GM04504 (cell line): ENCODE measurements at regions not wholly inside any gene's neighbourhood (a gene's known extent, or its start where the extent isn't known, plus 50 kb on each side); places are given as distances from the start of the nearest gene placed in this dataset.
A peak's percentile ranks its signal among the peaks of the same experiment; 100 is the strongest.
"Not testable (repeated sequence)": the region's sequence is repeated elsewhere in the genome, so short reads cannot be mapped to it uniquely, and the experiment has no call there.

Experiments used
- DNase-seq: peaks from one replicate; pipeline ENCODE4 v3.0.0-alpha.2; 2012; ENCODE audit warnings: low read depth

DNA sequence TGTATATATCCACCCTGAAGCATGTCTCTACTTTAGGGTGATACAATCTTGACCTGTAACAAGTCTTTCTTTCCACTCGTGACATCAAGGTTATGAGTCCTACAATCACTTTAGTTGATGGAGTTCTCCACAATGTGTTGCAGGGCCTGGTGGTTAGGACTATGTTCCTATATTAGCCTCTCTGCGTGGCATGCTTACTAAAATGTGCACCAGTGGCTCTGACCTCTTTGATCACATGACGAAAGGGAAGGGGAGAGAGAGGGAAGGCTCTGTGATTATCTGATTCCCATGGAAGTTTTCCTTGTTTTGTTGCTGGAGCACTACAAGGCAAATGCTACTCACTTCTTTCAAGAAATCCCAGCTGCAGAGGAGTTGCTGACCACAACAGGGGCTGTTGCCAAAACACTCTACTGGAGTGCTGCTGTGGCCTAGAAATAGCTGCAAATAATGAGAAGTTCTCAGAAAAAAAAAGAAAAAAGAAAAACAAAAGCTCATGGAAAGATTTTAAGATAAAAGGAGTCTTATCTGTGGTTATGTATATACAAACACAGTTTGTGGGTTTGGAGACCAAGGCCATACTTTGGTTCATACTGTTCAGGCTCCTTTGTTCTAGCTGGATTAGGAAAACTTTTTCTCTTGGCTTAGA, 272.8 kb upstream of the MMADHC start:
- DNase-seq = peak; percentile 85

DNA sequence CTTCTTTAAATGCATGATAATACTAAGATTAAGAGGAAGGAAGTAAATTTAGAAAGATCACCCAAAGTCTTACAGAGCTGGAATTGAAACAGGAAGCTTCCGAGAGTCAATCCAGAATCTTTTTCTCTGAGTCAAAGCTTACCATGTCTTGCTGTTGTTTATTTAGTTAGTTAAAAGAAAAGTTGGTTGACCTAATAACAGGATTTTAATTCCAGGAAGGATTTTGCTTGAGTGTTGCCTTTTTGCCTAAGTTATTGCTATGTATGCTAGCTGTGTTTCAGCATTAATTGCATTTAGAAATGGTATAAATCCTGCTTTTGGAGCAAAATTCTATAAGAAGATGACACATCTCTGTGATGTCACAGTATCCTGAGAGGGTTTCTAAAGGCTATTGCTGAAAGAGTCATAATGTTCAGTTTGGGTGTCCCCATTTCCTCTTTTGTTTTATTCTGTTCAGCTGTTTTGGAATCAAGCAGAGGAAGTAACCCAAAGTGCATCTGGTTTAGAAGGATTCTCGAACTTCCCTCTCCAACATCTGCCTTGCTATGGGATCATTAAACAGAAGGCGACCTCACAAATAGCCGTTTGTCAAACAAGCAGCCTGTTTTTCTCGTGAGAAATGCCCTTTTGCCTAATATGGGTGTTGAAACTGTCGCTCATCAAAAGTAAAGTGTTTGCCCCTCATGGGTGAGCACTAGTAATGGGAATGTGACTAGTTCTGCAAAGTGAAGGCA, 271.5 kb upstream of the MMADHC start:
- DNase-seq = peak; percentile 88

DNA sequence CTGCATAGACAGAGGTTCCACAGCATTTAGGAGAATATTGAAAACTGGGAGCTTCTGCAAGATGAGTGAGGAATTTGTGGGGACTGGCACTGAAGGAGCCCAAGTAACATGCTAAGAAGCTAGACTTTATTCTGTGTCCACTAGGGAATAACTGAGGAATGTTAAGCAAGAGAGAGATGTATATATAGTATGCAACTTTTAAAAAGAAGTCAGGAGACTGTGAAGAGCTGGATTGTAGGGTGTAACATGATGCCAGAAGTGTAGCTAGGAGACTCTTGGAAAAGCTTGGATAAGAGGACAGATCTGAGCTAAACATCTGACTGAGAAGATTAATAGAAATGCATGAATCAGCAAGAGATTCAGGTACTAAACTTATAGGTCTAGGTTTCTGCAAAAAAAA, 270.6 kb upstream of the MMADHC start:
- no peak for DNase-seq

GRCh38 chr2:149857344-149857743, 269.8 kb upstream of the MMADHC start:
- no peak for DNase-seq

DNA sequence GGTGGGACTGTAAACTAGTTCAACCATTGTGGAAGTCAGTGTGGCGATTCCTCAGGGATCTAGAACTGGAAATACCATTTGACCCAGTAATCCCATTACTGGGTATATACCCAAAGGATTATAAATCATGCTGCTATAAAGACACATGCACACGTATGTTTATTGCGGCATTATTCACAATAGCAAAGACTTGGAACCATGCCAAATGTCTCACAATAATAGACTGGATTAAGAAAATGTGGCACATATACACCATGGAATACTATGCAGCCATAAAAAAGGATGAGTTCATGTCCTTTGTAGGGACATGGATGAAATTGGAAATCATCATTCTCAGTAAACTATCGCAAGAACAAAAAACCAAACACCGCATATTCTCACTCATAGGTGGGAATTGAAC, 268.3 kb upstream of the MMADHC start:
- DNase-seq = not testable (repeated sequence)

GRCh38 chr2:149849591-149849990, 262.0 kb upstream of the MMADHC start:
- DNase-seq = no peak

GRCh38 chr2:149849136-149849535, 261.6 kb upstream of the MMADHC start:
- no peak for DNase-seq

GRCh38 chr2:149841396-149841795, 253.8 kb upstream of the MMADHC start:
- no peak for DNase-seq

GRCh38 chr2:149832324-149832723, 244.7 kb upstream of the MMADHC start:
- DNase-seq = no peak

GRCh38 chr2:149828520-149829210, 241.1 kb upstream of the MMADHC start:
- DNase-seq = no peak

DNA sequence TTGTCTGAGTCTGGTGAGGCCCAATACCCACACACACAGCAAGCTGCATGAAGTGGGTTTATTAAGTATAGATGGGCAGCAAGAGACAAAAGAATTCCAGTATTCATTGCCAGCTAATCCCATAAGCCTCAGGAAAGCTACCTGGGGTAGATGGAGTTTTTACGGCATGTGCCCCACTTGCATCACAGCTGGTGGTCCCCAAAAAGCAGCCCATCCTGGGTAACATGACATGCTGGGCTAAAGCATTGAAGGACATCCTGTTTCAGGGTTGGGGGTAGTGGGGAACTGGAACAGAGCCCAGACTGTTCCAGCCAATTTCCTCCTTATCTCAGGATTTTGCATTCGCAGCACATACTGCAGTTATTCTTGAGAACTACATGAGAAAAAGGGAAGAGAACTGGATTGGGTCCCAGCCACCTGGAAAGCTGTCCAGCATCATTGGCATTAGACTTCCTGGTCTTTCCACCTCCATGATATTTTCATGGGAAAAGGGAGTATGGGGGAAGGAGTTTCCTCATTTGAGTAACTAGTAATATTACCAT, 240.1 kb upstream of the MMADHC start:
- DNase-seq = no peak

DNA sequence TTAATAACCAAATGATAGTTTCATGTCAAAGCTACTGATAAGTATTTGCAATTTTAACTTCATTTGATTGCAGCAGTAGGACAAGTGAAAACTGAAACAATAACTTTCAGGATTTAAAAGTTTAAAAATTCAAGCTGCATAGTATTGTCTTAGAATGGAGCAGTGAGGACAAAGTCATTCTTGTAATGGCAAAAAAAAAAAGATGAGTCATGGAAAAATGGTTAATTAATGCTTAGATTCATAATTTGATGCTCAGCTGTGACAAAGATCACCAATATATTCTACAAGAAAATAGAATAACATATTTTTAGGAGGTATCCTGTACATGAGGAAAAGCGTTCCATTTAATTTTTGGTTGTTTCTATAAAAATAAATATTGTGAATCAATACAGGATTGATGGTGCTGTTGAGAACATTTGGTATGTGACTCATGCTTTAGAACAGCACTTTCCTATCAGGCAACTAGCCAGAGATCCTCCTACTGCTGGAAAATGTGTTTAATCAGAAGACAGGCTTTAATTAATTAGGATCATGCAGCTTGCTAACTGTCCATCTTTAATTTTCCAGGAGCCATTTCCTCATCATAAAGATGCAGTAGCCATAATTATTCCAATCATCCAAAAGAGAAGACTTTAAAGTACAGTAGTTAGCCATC, 239.0 kb upstream of the MMADHC start:
- DNase-seq = no peak

GRCh38 chr2:149825473-149825872, 237.9 kb upstream of the MMADHC start:
- DNase-seq = no peak

DNA sequence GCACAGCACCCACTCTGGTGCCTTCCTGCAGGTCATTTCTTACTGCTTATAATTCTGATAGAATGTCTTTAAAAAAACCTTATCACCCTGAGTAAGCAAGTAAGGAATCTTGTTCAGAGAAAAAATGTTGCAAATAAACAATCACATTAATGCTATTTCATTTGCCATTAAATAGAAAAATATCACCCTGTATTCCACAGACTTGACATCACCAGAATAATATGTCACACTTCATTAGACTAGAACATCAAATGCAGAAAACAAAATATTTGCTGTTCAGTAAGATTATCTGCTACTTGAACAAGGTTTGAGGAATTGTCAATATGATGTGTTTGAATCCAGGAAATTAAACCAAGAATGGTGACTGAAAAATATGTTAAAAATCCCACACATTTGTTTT, 236.6 kb upstream of the MMADHC start:
- DNase-seq = no peak

DNA sequence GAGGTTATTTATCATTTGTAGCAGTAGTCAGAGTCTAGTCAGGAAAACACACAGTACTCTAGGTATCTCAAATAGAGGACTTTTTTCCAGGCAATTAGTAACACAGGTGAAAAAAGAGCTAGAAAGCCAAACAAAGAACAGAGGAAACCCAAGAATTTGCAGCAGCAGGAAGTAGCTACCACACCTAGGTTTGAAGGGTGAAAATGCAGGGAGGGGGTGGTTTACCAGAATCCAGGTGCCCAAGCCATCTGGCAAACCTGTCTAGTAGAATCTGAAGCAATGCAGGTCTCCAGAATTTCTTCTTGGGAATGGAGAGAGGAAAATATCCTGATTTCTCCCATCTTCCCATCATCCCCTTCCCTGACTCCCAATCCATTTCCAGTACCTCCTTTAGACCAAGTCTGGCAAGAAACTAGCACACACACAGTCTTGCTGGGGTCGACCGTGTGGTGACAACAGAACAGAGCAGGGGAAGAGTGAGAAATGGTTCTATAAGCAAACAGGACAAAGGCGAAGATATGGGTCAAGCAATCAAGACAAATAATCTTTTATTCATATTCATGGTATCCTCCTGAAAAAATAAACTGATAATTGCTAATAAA, 231.9 kb upstream of the MMADHC start:
- no peak for DNase-seq

DNA sequence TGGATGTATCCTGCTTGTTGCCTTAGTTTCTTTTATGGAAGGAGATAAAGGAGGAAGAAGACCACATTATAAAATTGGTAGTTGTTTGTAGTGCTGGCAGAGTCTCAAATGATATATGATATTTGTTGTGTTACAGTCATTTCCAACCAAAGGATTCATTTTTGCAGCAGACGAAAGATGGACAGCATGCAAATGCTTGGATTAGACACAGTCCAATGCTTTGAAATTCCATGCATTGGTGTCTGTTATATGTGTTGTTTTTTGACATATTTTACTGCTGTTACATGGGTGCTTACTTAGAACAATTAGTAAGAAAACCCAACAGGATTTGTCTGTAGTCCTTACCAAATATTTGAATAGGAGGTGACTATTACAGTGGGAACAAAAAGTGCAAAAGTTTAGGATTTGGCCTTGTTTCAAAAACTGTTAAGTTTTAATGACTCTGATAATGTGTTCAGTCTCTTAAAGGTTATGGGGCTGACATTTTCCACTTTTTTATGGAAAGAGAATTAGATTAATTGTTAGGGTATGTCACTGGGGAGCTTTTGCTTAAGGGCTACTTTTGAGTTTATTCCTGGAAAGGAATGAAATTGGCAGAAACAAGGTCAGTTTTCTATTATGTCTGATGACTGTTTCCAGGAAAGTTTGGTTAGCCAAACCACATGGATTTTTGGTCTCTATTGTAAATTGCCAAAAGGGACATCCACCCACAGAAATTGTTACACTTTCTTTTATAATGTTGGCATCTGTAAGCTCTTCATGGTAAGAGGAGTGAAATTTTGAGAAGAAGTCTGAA, 229.4 kb upstream of the MMADHC start:
- peak; percentile 30 for DNase-seq

DNA sequence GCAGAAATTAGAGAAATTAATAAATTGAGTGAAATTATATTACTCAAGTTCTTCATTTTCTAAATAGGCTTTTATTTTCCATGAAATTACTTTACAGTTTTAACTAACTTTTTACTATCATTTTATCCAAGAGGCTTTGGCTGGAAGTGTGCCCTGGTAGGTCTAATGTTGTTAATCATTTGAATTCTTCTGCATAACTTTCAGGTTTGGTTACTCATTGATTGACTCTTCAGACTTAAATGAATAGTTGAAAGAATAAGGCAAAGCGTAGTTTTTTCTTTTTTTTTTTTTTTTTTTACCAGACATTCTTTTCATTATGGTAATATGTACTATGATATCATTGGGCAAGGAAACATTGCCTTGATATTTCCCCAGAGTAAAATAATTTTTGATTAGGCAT, 228.4 kb upstream of the MMADHC start:
- DNase-seq = no peak

GRCh38 chr2:149814901-149815300, 227.3 kb upstream of the MMADHC start:
- DNase-seq = no peak

DNA sequence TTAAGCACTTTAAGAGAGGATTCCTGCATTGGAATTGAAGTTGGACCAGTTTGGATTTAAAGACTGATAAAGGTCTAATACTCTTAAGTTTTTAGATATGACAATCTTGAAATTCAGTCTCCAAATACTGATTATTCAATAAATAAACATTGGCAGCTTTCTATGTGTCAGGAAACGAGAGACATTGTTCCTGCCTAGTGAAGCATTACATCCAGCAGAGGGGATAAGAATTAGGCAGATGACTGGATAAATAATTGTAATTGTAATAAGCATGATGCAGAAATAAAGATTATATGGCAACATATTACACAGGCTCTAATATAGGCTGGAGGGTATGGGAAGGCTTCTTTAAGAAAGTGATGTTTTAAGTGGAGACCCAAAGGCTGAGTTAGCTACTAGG, 226.5 kb upstream of the MMADHC start:
- no peak for DNase-seq

GRCh38 chr2:149808556-149808955, 221.0 kb upstream of the MMADHC start:
- DNase-seq = no peak

GRCh38 chr2:149806651-149807050, 219.1 kb upstream of the MMADHC start:
- no peak for DNase-seq
